Astrocyte (in vitro differentiated cells and primary cell): ENCODE measurements at regions not wholly inside any gene's neighbourhood (a gene's known extent, or its start where the extent isn't known, plus 50 kb on each side); places are given as distances from the start of the nearest gene placed in this dataset.

Experiments used
- EZH2 ChIP-seq: IDR thresholded peaks from 2 replicates; pipeline ENCODE4 v1.6.1; 2012; ENCODE audit warnings: mild to moderate bottlenecking, low read length, inconsistent platforms; ENCODE audit not compliant: insufficient read depth
- TF ChIP-seq, protein P1 (sequence below): IDR thresholded peaks from 2 replicates; pipeline ENCODE4 v1.5.1; 2011; ENCODE audit warnings: low read depth, mild to moderate bottlenecking, inconsistent platforms, low read length, moderate library complexity; ENCODE audit not compliant: insufficient read depth

- TF ChIP-seq, protein P1, sequence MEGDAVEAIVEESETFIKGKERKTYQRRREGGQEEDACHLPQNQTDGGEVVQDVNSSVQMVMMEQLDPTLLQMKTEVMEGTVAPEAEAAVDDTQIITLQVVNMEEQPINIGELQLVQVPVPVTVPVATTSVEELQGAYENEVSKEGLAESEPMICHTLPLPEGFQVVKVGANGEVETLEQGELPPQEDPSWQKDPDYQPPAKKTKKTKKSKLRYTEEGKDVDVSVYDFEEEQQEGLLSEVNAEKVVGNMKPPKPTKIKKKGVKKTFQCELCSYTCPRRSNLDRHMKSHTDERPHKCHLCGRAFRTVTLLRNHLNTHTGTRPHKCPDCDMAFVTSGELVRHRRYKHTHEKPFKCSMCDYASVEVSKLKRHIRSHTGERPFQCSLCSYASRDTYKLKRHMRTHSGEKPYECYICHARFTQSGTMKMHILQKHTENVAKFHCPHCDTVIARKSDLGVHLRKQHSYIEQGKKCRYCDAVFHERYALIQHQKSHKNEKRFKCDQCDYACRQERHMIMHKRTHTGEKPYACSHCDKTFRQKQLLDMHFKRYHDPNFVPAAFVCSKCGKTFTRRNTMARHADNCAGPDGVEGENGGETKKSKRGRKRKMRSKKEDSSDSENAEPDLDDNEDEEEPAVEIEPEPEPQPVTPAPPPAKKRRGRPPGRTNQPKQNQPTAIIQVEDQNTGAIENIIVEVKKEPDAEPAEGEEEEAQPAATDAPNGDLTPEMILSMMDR = no peak
- no peak for TF ChIP-seq EZH2
Measured at GRCh38 chr5:24225051-24225450, 419.7 kb downstream of the CDH10 start.
